Fibroblast of skin of back (primary cell): ENCODE measurements at regions not wholly inside any gene's neighbourhood (a gene's known extent, or its start where the extent isn't known, plus 50 kb on each side); places are given as distances from the start of the nearest gene placed in this dataset.
"Not testable (repeated sequence)": the region's sequence is repeated elsewhere in the genome, so short reads cannot be mapped to it uniquely, and the experiment has no call there.

Experiments used
- DNase-seq: peaks from one replicate; pipeline ENCODE4 v3.0.0-alpha.2; 2013

GRCh38 chr1:67588178-67588855 lies 96.7 kb upstream of the GADD45A start:
- DNase-seq = no peak

DNA sequence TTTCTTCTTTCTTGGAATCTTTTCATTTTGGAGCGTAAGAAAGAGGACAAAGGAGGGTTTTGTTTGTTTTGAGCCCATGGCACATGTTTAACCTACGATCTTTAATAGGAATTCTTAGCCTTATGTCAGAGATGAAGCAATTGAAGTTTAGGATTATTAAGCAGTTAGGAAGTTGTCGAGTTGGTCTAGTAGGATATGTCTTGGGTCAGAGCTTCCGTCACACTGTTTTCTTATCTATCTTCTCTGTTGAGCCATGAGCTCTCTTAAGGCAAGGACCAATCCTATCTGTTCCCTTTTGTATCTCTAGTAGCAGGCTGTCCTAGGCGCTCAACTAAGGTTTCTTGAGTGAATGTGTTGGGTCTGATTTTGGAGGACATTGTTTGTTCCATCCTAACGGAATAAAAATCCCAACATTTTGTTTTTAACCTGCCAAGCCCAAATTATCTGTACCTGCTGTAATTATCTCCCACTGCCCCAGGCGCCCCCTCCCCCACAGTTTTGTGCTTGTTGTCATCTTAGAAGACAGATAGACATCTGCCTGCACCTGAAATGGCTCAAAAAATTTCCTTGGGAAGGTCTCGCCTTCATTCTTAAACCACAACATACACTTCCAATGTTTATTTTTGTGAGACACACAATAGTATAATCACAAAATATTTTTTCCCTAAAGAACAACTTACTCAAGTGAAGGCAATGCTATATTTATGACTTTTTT lies 95.3 kb upstream of the GADD45A start:
- no peak for DNase-seq

DNA sequence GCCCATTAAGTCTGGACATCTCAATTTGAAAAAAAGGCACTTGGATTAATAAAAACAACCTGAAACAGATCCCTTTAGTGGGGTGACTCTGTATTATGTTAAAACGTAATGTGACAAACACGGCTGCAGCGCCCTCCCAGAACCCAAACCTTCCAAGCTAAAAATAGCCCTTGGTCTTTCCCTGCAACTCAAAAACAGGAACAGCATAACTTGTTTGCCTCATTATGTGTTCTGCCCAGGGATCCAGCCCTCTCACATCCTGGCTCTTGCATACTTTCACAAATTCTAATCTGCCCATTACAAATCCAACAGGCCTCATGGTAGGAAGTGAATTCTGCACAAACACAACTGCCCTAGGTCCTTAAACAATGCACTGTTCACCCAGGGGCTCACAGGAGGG lies 94.7 kb upstream of the GADD45A start:
- DNase-seq = peak; percentile 66

GRCh38 chr1:67594764-67595163 lies 90.2 kb upstream of the GADD45A start:
- DNase-seq = no peak

DNA sequence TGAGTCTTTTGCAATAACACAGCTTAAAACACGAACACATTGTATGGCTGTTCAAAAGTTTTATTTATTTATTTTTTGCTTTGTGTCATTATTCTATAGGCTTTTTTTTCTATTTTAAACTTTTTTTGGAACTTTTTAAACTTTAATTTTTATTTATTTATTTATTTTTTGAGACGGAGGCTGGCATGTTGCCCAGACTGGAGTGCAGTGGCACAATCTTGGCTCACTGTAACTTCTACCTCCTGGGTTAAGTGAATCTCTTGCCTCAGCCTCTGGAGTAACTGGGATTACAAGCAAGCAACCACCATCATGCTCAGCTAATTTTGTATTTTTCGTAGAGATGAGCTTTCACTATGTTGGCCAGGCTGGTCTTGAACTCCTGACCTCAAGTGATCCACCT lies 88.3 kb upstream of the GADD45A start:
- no peak for DNase-seq

GRCh38 chr1:67597336-67597735 lies 87.7 kb upstream of the GADD45A start:
- DNase-seq = no peak

DNA sequence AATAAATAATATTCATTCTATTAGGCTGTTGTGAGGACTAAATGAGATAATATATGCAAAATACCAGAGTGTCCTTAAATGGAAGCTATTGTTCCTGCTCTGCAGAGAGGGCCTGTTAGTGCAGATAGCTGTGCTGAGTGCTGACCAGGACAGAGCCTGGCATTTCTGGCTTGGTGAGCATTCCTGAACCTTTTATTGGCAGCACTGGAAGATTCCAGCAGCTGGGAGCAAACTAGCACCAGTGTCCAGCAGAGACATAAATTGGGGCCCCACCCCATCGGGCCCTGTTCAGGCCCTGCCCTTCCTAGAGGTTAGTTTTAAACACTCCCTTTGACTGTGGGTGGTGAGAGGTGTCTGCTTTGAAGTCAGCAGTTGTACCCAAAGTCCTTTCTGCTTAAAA lies 85.9 kb upstream of the GADD45A start:
- peak; percentile 13 for DNase-seq

DNA sequence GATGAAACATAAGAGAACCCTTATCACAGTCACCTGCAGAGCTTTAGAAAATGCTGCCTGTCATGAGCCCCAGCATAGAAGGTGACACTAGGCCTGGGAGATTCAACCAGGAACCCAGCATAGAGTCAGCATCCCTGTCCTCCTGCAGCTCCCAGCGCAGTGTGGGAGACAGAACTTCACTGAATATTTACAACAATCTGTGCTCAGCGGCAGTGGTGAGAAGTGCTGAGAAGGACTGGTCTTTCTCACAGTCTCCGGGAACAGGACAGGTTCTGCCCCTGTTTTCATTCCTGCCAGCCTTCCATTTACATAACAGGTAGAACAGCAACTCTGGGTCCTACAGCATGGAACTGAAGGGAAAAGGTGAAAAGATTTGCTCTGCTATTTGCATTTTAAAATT lies 83.5 kb upstream of the GADD45A start:
- DNase-seq = no peak

DNA sequence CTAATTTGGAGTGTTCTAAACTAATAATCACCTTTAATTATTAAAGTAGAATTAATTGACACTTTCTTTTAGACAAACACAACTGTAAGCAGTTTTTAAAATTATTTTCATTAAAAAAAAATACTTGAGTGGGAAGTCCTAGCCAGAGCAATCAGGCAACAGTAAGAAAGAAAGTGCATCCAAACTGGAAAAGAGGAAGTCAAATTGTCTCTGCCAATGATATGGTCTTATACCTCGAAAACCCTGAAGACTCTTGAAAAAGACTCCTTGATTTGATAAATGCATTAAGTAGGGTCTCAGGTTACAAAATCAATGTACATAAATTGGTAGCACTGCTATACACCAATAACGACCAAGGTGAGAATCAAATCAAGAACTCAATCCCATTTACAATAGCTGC lies 83.0 kb upstream of the GADD45A start:
- DNase-seq = no peak

GRCh38 chr1:67604778-67605177 lies 80.2 kb upstream of the GADD45A start:
- DNase-seq = no peak

DNA sequence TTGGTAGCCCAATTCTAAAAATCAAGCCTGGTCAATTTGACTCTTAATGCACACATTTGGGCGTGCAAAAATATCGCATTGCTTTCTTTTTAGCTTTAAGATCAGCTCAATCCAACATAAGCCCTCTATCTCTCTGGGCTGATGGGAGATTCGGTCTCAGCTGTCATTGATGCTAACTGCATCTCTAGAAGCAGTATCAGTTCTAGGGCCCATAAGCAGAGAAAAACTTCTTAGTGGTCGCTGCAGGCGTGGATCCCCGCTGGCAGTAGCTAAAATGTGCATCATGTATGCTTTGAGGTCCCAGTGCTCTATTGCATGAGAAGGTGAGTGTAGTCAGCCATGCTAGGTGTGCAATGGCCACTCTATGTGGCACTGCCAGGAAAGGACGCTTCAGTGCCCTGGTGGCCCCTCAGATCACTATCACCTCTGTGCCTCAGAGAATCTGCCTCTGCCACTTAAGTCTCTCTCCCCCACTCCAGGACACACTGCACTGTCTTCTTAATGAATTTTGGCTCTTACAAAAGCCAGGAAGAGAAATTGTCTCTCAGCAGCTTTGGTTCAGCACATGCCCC lies 79.7 kb upstream of the GADD45A start:
- DNase-seq = no peak

DNA sequence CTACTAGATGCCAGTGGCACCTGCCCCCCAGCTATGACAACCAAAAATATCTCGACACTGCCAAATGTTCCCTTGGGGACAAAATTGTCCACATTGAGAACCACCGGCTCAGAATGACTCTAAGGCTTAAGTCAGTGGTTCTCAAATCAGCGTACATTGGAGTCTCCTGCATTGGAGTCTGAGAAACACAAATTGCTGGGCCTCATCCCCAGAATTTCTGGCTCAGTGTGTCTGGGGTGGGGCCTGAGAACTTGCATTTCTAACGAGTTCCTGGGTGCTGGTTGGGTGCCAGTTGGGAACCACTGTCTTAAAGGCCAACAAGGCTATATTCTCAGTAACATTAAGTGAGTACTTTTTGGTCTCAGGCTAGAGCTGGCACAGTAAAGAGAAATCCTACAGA lies 77.7 kb upstream of the GADD45A start:
- no peak for DNase-seq

DNA sequence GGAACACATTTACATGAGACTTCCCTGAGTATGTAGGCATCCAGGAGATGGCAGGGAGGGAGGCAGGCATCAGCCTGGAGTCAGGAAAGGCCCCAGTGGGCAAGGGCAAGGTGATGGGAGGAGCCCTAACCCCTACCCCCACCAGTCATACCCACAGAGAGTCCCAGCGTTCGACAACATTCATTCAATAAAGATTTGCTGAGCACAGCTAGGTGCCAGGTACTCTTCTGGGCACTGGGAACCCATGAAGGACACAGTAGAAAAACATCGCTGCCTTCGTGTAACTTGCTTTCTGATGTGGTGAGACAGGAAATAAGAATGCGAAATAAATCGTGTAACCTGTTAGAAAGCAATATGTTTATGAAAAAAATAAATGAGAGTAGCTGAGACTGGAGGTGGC lies 77.3 kb upstream of the GADD45A start:
- no peak for DNase-seq

GRCh38 chr1:67608661-67609576 lies 76.1 kb upstream of the GADD45A start:
- DNase-seq = no peak

- no peak for DNase-seq
These were observed 75.2 kb upstream of the GADD45A start for GRCh38 chr1:67609577-67610341.

- no peak for DNase-seq
These were observed 74.6 kb upstream of the GADD45A start for GRCh38 chr1:67610450-67610849.

GRCh38 chr1:67611846-67612245 lies 73.2 kb upstream of the GADD45A start:
- DNase-seq = peak; percentile 40

- DNase-seq = no peak
These were observed 72.2 kb upstream of the GADD45A start for GRCh38 chr1:67612788-67613241.

DNA sequence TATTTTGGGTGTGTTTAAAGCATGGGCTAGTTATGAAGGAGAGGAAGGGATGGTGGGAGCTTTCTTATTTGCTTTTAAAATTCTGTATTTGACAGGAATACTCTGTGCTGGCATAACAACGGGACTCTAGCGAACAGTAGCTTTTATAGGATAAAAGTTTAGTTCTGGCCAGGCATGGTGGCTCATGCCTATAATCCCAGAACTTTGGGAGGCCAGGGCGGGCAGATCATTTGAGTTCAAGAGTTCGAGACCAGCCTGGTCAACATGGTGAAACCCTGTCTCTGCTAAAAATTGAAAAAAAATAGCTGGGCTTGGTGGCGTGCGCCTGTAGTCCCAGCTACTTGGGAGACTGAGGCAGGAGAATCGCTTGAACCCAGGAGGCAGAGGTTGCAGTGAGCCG lies 71.5 kb upstream of the GADD45A start:
- not testable (repeated sequence) for DNase-seq

- DNase-seq = no peak
These were observed 70.5 kb upstream of the GADD45A start for GRCh38 chr1:67614511-67614934.

GRCh38 chr1:67615886-67616285 lies 69.1 kb upstream of the GADD45A start:
- no peak for DNase-seq

DNA sequence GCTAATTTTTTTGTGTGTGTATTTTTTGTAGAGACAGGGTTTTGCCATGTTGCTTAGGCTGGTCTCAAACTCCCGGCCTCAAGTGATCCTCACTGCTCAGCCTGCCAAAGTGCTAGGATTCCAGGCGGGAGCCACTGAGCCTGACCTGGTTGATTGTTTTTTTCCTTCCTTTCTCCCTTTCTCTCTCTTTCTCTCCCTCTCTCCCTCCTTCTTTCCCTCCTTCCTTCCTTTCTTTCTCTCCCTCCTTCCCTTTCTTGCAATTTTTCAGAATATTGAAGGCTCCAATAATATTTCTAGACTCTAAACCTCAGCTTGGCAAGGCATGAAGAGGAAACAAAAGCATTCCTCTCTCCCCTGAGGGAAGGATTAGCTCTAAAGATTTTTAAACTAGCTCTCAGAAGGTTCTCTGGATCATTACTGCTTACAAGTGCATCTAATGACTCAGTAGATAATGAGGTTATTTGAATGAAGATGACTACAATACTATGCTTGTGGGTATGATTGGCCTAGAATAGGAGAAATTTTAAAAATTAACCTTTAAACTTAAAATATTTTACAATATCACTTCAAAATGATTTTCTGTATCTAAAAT lies 68.5 kb upstream of the GADD45A start:
- DNase-seq = no peak
